Loucy (cell line): ENCODE measurements at regions not wholly inside any gene's neighbourhood (a gene's known extent, or its start where the extent isn't known, plus 50 kb on each side); places are given as distances from the start of the nearest gene placed in this dataset.

Source experiments
- H2AFZ ChIP-seq: fragments of 200-600 bp; sonication (generic); 2 replicates; pipeline ENCODE4 v1.6.0; 2016; ENCODE audit warnings: antibody characterized with exemption, mild to moderate bottlenecking, low read length, moderate library complexity
- H3F3A ChIP-seq: fragments of 200-600 bp; 2 replicates; pipeline ENCODE4 v1.6.0; 2016; ENCODE audit warnings: antibody characterized with exemption, low read depth, mild to moderate bottlenecking
- H3K27me3 ChIP-seq: fragments of 200-600 bp; sonication (generic); 2 replicates; pipeline ENCODE4 v1.6.1; 2014; ENCODE audit warnings: low read length, mild to moderate bottlenecking; ENCODE audit not compliant: insufficient read depth, poor library complexity, severe bottlenecking
- H3K36me3 ChIP-seq: fragments of 200-600 bp; sonication (generic); 2 replicates; pipeline ENCODE4 v1.6.1; 2016; ENCODE audit warnings: low read length; ENCODE audit not compliant: insufficient read depth
- H3K4me1 ChIP-seq: fragments of 200-600 bp; sonication (generic); 2 replicates; pipeline ENCODE4 v1.5.1; 2014; ENCODE audit warnings: low read length, mild to moderate bottlenecking; ENCODE audit not compliant: insufficient read depth, poor library complexity, severe bottlenecking
- H3K4me2 ChIP-seq: fragments of 200-600 bp; sonication (generic); 2 replicates; pipeline ENCODE4 v1.6.0; 2014; ENCODE audit warnings: antibody characterized with exemption, low read length, low read depth, mild to moderate bottlenecking; ENCODE audit not compliant: poor library complexity, severe bottlenecking
- H3K4me3 ChIP-seq: fragments of 200-600 bp; sonication (generic); 2 replicates; pipeline ENCODE4 v1.5.1; 2014; ENCODE audit warnings: low read length, mild to moderate bottlenecking, mixed read lengths; ENCODE audit not compliant: poor library complexity, severe bottlenecking
- H3K79me2 ChIP-seq: fragments of 200-600 bp; sonication (generic); 2 replicates; pipeline ENCODE4 v1.6.1; 2014; ENCODE audit warnings: low read length; ENCODE audit not compliant: insufficient read depth
- H3K9ac ChIP-seq: fragments of 200-600 bp; sonication (generic); 2 replicates; pipeline ENCODE4 v1.6.0; 2014; ENCODE audit warnings: mild to moderate bottlenecking, low read depth, low read length, moderate library complexity; ENCODE audit not compliant: poor library complexity, severe bottlenecking
- H3K9me2 ChIP-seq: fragments of 200-600 bp; sonication (generic); replicated peaks from 2 replicates; pipeline ENCODE4 v1.6.1; 2016; ENCODE audit warnings: low read depth, low read length, mixed read lengths
- H3K9me3 ChIP-seq: fragments of 200-600 bp; sonication (generic); 2 replicates; pipeline ENCODE4 v1.6.1; 2014; ENCODE audit warnings: mild to moderate bottlenecking, antibody characterized with exemption, low read length, low read depth; ENCODE audit not compliant: insufficient read depth
- H4K20me1 ChIP-seq: fragments of 200-600 bp; sonication (generic); 2 replicates; pipeline ENCODE4 v1.6.0; 2014; ENCODE audit warnings: antibody characterized with exemption, low read length, mild to moderate bottlenecking; ENCODE audit not compliant: insufficient read depth, poor library complexity, severe bottlenecking
- CTCF ChIP-seq: fragments of 200-600 bp; sonication (generic); conservative IDR thresholded peaks from 2 replicates; pipeline ENCODE4 v1.5.1; 2014; ENCODE audit warnings: mild to moderate bottlenecking, antibody characterized with exemption, low read length
- EZH2phosphoT487 ChIP-seq: fragments of 200-600 bp; IDR thresholded peaks from 2 replicates; pipeline ENCODE4 v1.6.1; 2018; ENCODE audit warnings: antibody characterized with exemption, mild to moderate bottlenecking, moderate library complexity, borderline replicate concordance

- no peak overlapping the region for H2AFZ ChIP-seq
- H3K36me3 ChIP-seq = no peaks in the 10 kb centered on the region
- H3K4me1 ChIP-seq = no peaks in the 10 kb centered on the region
- H3K9me3 ChIP-seq = no peaks in the 10 kb centered on the region
- H3K9me2 ChIP-seq = no peaks in the 10 kb centered on the region
- no peak overlapping the region for H3K9ac ChIP-seq
- H3K4me3 ChIP-seq = no peak overlapping the region
- H4K20me1 ChIP-seq = no peaks in the 10 kb centered on the region
- TF ChIP-seq EZH2phosphoT487 (no peak), CTCF (no peak)
- no peaks in the 10 kb centered on the region for H3F3A ChIP-seq
- no peak overlapping the region for H3K4me2 ChIP-seq
- no peaks in the 10 kb centered on the region for H3K27me3 ChIP-seq
- no peaks in the 10 kb centered on the region for H3K79me2 ChIP-seq
Measured at GRCh38 chr5:88646866-88647265, 236.1 kb downstream of the MEF2C start.

- H3K27me3 ChIP-seq = no peaks in the 10 kb centered on the region
- no peak overlapping the region for H3K4me2 ChIP-seq
- H3K9ac ChIP-seq = no peak overlapping the region
- H3K9me3 ChIP-seq = no peaks in the 10 kb centered on the region
- H3F3A ChIP-seq = no peaks in the 10 kb centered on the region
- no peaks in the 10 kb centered on the region for H4K20me1 ChIP-seq
- H2AFZ ChIP-seq = no peak overlapping the region
- no peaks in the 10 kb centered on the region for H3K4me1 ChIP-seq
- TF ChIP-seq EZH2phosphoT487 (no peak), CTCF (no peak)
- no peaks in the 10 kb centered on the region for H3K9me2 ChIP-seq
- H3K79me2 ChIP-seq = no peaks in the 10 kb centered on the region
- no peaks in the 10 kb centered on the region for H3K36me3 ChIP-seq
- H3K4me3 ChIP-seq = no peak overlapping the region
Measured at GRCh38 chr5:88644676-88645075, 238.3 kb downstream of the MEF2C start.

GRCh38 chr5:88643315-88643714 is 239.7 kb downstream of the MEF2C start:
- H3K9ac ChIP-seq = no peak overlapping the region
- no peak overlapping the region for H2AFZ ChIP-seq
- no peaks in the 10 kb centered on the region for H4K20me1 ChIP-seq
- H3K9me3 ChIP-seq = no peaks in the 10 kb centered on the region
- H3K4me3 ChIP-seq = no peak overlapping the region
- no peak overlapping the region for H3K4me2 ChIP-seq
- H3K4me1 ChIP-seq = no peaks in the 10 kb centered on the region
- TF ChIP-seq CTCF = no peak
- TF ChIP-seq EZH2phosphoT487 = no peak
- H3F3A ChIP-seq = no peaks in the 10 kb centered on the region
- H3K36me3 ChIP-seq = no peaks in the 10 kb centered on the region
- no peaks in the 10 kb centered on the region for H3K9me2 ChIP-seq
- no peaks in the 10 kb centered on the region for H3K79me2 ChIP-seq
- no peaks in the 10 kb centered on the region for H3K27me3 ChIP-seq
